GM19397 (cell line): ENCODE measurements at regions not wholly inside any gene's neighbourhood (a gene's known extent, or its start where the extent isn't known, plus 50 kb on each side); places are given as distances from the start of the nearest gene placed in this dataset.
"Not testable (repeated sequence)": the region's sequence is repeated elsewhere in the genome, so short reads cannot be mapped to it uniquely, and the experiment has no call there.

Experiments
- ATAC-seq: cut with Tn5 transposase; IDR thresholded peaks from one replicate; pipeline ENCODE4 v1.9.1; 2021; ENCODE audit warnings: mild to moderate bottlenecking, moderate library complexity; ENCODE audit not compliant: unreplicated experiment

GRCh38 chr4:104549736-104550135 is 55.0 kb upstream of the CXXC4 start:
- no peak for ATAC-seq

- ATAC-seq = no peak
Measured at GRCh38 chr4:104559502-104559901, 64.8 kb upstream of the CXXC4 start.

DNA sequence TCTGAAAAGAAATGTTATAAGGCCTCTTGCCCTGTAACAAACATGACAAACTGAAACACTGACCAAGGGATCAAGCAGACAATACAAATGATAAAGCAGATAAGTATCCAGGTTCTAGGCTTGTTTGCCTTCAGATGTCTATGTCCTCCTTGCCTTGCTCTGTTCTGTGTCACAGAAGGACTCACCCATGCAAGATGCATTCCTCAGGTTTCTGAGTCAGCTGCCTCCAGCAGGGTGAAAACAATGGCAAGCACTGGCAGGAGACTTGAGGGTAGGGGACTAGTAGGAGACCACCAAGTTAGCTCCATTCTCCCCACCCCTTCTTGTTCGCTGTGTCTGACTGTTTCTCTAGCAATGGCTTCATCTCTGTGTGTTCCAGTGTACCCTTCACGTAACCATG is 76.6 kb upstream of the CXXC4 start:
- no peak for ATAC-seq

DNA sequence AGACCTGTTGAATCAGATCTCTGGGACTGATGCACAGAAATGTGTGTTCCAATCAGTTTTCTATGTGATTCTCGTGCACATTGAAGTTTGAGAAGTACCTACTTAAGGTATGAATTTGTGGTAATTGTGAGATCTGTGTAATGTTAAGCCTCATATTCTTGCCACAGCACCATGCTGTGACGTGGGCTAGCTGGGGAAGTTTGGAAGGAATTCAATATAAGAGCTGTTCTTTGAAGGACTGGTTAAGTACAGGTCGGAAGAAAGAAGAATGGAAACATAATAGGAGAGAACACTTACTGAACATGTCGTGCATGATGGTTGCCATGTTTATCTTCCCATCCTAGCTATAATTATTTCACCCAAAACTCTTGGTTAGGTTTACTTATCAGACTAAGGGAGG is 79.7 kb upstream of the CXXC4 start:
- no peak for ATAC-seq

GRCh38 chr4:104575278-104575677 is 80.6 kb upstream of the CXXC4 start:
- no peak for ATAC-seq

- ATAC-seq = no peak
Measured at GRCh38 chr4:104577405-104577804, 82.7 kb upstream of the CXXC4 start.

GRCh38 chr4:104581476-104581875 is 86.8 kb upstream of the CXXC4 start:
- ATAC-seq = not testable (repeated sequence)

DNA sequence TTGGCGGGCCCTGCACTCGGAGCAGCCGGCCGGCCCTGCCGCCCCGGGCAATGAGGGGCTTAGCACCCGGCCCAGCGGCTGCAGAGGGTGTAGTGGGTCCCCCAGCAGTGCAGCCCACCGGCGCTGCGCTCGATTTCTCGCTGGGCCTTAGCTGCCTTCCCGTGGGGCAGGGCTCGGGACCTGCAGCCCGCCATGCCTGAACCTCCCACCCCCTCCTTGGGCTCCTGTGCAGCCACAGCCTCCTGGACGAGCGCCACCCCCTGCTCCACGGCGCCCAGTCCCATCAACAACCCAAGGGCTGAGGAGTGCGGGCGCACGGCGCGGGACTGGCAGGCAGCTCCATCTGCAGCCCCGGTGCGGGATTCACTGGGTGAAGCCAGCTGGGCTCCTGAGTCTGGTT is 87.4 kb upstream of the CXXC4 start:
- not testable (repeated sequence) for ATAC-seq

DNA sequence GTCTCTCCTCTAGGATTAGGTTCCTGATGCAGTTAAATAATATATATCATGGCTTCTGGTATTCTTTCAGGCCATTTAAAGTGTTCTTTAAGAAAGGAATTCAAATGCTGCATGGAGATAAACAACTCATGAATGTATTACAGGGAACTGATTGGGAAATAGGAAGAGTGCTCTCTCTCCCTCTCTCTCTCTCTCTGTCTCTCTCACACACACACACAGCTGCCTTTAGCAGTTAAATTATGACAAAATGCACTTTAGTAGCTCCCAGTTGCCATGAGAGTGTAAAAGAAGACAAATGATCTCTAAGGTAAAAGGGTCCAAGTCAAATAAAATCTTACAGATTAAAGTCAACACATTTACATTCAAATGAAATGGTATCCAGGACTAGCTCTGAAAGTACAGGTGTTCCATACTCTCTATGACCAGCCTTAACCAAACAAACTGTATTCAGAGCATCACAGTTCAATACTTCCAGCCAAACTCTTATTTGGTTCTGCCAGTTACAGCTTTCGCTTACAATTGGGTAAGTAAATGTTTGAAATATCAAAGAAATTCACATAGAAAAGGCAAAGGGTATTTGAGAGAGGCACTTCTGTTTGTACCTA is 94.7 kb upstream of the CXXC4 start:
- no peak for ATAC-seq

- ATAC-seq = no peak
Measured at GRCh38 chr4:104591510-104591911, 96.8 kb upstream of the CXXC4 start.

GRCh38 chr4:104592183-104592582 is 97.5 kb upstream of the CXXC4 start:
- no peak for ATAC-seq

GRCh38 chr4:104593019-104593418 is 98.3 kb upstream of the CXXC4 start:
- ATAC-seq = no peak

- ATAC-seq = no peak
Measured at GRCh38 chr4:104596189-104596588, 101.5 kb upstream of the CXXC4 start.

- no peak for ATAC-seq
Measured at GRCh38 chr4:104615496-104615895, 120.8 kb upstream of the CXXC4 start.

DNA sequence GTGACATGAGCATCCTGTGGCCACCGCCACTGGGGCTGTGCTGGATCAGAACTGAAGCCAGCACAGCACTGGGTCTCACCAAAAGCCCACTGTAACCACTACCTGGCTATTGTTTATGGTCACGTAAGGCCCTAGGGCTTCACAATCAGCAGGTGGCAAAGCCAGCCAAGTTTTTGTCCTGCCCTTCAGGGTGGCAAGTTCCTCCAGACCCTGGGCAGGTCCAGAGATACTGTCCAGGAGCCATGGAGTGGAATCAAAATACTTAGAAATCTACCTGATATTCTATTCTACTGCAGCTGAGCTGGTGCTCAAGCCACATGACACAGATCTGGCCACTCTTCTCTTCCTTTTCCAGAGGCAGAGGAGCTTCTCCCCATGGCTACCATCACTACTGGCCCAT is 121.2 kb upstream of the CXXC4 start:
- no peak for ATAC-seq

- ATAC-seq = no peak
Measured at GRCh38 chr4:104616401-104616820, 121.7 kb upstream of the CXXC4 start.

- ATAC-seq = no peak
Measured at GRCh38 chr4:104625706-104626105, 131.0 kb upstream of the CXXC4 start.

DNA sequence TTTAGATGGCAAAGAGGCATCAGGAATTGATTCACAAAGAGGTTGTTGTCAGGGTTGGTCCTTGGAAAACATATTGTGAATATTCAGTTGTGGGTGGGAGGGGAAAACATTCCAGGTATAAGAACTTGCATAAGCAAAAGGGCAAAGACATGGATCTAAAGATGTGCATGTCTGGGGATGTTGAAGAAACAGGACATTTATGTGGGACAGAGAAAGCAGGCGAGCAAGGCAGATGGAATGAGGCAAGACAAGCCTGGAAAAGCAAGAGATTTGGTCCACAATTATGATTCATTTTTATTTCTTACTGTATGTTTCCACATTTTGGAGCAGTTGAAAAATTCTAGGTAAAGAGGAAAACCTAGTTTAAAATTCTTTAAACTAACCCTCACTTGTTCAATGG is 134.9 kb upstream of the CXXC4 start:
- no peak for ATAC-seq

- ATAC-seq = no peak
Measured at GRCh38 chr4:104630272-104630671, 135.6 kb upstream of the CXXC4 start.

- no peak for ATAC-seq
Measured at GRCh38 chr4:104631000-104631399, 136.3 kb upstream of the CXXC4 start.

DNA sequence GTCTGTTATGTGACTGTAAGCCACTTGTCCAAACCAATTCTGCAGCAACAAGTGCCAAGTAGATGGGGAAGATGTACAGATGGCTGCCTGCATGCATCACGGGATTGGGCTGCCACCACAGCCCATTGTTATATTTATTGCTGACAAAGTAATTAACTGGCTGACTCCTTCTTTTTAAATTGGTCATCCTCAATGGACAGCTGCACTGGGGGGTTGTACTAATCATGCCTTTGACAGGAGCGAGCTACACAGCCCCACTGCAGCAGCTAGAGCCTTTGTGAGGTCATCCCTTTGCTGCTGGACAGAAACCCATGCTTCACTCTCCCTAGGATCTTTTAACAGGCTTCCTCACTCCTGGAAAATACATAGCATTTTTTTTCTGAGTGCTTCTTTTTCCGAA is 146.7 kb upstream of the CXXC4 start:
- no peak for ATAC-seq

DNA sequence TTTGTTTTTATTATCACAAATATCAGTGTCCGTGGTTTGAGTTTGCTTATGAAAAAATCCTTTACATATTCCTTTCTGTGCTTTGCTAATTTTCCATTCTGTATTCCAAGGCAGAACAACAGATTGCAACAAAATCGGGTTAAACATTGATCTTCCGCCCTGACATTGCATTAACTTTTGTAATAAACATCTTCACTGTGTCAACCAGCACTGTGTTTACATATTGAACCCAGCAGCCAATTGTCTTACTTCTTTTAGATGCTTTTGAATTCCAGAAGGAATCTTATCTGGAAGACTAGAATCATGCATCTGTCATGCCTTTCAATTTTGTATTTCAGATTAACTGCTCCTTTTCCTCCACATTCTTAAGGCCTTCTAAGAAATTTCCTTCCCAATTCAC is 147.8 kb upstream of the CXXC4 start:
- no peak for ATAC-seq

GRCh38 chr4:104643805-104644204 is 149.1 kb upstream of the CXXC4 start:
- no peak for ATAC-seq
